ENCODE measurements at regions not wholly inside any gene's neighbourhood (a gene's known extent, or its start where the extent isn't known, plus 50 kb on each side); places are given as distances from the start of the nearest gene placed in this dataset.

DNA sequence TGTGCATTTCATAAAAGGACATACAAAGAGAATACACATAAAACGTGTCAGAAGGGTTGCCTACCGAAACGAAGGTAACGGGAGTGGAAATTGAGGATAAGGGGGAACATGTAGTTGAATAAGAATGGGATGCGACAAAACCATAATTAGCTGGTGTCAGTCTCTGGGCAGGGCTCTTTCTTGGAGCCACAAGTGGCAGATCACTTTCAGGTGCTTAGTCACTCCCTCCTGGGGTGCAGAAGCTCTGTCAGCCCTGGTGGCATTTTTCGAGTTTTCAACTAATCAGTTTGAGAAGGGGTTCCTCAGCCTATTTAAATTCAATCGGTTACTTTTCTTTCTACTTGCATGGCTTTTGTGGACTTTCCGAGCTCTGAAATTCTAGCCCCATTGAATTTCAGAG is 133.9 kb upstream of the IGSF21 start:
- no peaks in the 10 kb centered on the region for H3K36me3 Mint-ChIP-seq
- H3K4me1 Mint-ChIP-seq: no peaks in the 10 kb centered on the region
- peaks cover 64% of the 10 kb centered on the region for H3K27me3 Mint-ChIP-seq (ENCODE audit: low read depth)
- TF ChIP-seq, protein P1, sequence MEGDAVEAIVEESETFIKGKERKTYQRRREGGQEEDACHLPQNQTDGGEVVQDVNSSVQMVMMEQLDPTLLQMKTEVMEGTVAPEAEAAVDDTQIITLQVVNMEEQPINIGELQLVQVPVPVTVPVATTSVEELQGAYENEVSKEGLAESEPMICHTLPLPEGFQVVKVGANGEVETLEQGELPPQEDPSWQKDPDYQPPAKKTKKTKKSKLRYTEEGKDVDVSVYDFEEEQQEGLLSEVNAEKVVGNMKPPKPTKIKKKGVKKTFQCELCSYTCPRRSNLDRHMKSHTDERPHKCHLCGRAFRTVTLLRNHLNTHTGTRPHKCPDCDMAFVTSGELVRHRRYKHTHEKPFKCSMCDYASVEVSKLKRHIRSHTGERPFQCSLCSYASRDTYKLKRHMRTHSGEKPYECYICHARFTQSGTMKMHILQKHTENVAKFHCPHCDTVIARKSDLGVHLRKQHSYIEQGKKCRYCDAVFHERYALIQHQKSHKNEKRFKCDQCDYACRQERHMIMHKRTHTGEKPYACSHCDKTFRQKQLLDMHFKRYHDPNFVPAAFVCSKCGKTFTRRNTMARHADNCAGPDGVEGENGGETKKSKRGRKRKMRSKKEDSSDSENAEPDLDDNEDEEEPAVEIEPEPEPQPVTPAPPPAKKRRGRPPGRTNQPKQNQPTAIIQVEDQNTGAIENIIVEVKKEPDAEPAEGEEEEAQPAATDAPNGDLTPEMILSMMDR (IDR thresholded peaks at IDR 0.05; ENCODE audit: unreplicated experiment): no peak
- H3K4me3 Mint-ChIP-seq: no peak overlapping the region
- DNase-seq (ENCODE audit: low spot score in 2 of 2, unreplicated experiment in 2 of 2): no peak
- H3K27ac Mint-ChIP-seq: no peak overlapping the region
- H3K9me3 Mint-ChIP-seq: no peaks in the 10 kb centered on the region

DNA sequence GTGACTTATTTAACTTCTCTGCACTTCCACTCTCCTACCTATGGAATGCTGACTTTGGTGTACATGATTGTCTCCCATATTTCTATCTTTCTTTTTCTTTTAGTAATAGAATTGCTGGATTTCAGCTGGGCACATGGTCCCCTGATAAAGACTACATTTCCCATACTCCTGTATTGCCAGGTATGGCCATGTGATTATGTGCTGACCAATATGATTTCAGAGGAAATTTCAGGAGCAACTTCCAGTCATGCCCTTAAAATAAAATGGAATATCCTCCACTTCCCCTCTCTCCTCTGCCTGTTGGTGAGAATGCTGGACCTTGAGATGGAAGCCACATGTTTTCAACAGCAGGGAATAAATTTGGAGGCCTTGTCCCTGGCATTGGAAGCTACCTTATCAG is 130.7 kb upstream of the IGSF21 start:
- no peak for DNase-seq (ENCODE audit: low spot score in 2 of 2, unreplicated experiment in 2 of 2)
- no peak overlapping the region for H3K4me3 Mint-ChIP-seq
- H3K4me1 Mint-ChIP-seq: no peaks in the 10 kb centered on the region
- no peaks in the 10 kb centered on the region for H3K36me3 Mint-ChIP-seq
- TF ChIP-seq, protein P1 (IDR thresholded peaks at IDR 0.05; ENCODE audit: unreplicated experiment): no peak
- H3K9me3 Mint-ChIP-seq: no peaks in the 10 kb centered on the region
- H3K27ac Mint-ChIP-seq: no peak overlapping the region
- H3K27me3 Mint-ChIP-seq (ENCODE audit: low read depth): peaks cover 60% of the 10 kb centered on the region

DNA sequence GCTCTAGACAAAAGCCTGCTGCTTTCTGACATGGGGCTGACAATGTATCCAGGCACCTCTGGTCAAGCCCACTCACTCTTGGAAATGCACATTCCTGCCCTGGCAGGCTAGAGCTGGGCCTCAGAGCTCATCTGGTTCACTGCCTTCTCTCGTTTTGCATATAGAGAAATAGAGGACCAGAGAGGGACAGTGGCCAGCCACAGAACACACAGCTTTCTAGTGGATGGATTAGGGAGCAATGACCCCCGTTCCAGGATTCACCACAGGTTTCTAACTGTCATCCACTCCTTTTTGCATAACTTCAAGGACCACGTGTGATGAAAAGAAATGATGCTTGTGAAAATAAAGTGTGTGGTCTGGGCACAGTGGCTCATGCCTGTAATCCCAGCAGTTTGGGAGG is 129.6 kb upstream of the IGSF21 start:
- no peaks in the 10 kb centered on the region for H3K9me3 Mint-ChIP-seq
- no peak overlapping the region for H3K27ac Mint-ChIP-seq
- DNase-seq (ENCODE audit: low spot score in 2 of 2, unreplicated experiment in 2 of 2): no peak
- TF ChIP-seq, protein P1 (IDR thresholded peaks at IDR 0.05; ENCODE audit: unreplicated experiment): no peak
- peaks cover 55% of the 10 kb centered on the region for H3K27me3 Mint-ChIP-seq (ENCODE audit: low read depth)
- no peaks in the 10 kb centered on the region for H3K36me3 Mint-ChIP-seq
- no peaks in the 10 kb centered on the region for H3K4me1 Mint-ChIP-seq
- H3K4me3 Mint-ChIP-seq: no peak overlapping the region

DNA sequence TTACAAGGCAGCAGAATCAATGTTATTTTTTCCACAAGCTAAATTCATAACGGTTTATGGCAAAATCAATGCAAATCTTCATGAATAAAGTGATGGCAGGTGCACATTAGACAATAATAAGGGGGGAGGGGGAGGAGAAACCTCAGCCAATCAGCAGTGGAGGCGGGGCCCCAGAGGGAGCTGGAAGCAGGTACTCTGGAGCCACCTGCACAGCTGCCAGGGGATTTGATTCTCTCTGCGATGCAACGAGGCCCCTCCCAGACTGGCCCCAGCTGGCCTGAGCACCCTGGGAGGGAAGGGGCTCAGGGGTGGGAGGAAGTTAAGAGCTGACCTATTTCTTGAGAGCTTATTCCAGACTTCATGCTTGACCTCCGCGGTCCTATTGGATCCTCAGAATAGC is 127.8 kb upstream of the IGSF21 start:
- H3K27me3 Mint-ChIP-seq (ENCODE audit: low read depth): peaks cover 40% of the 10 kb centered on the region
- no peaks in the 10 kb centered on the region for H3K36me3 Mint-ChIP-seq
- no peak overlapping the region for H3K4me3 Mint-ChIP-seq
- H3K27ac Mint-ChIP-seq: no peak overlapping the region
- H3K9me3 Mint-ChIP-seq: no peaks in the 10 kb centered on the region
- no peak for DNase-seq (ENCODE audit: low spot score in 2 of 2, unreplicated experiment in 2 of 2)
- H3K4me1 Mint-ChIP-seq: no peaks in the 10 kb centered on the region
- TF ChIP-seq, protein P1 (IDR thresholded peaks at IDR 0.05; ENCODE audit: unreplicated experiment): no peak

DNA sequence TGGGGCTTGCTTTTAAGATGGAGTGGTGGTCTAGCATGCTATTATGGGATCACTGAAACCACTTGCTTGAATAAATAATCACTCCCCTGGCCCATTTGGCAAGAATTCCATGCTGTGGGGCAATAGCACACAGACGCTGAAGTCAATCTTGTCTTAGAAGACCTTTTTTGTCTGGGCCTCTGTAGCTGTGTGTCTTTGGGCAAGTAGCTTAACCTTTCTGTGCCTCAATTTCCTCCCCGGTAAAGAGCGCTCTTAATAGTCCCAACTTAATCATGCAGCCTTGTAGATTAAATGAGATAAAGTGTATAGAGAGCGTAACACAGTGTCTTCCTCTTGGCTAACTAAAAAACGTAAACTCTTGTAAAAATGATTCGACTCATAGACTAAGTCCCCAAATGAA is 125.4 kb upstream of the IGSF21 start:
- TF ChIP-seq, protein P1 (IDR thresholded peaks at IDR 0.05; ENCODE audit: unreplicated experiment): no peak
- Mint-ChIP-seq H3K4me1 (no peaks in the 10 kb centered on the region), H3K9me3 (no peaks in the 10 kb centered on the region), H3K36me3 (no peaks in the 10 kb centered on the region), H3K4me3 (no peak overlapping the region), H3K27me3 (ENCODE audit: low read depth) (peaks cover 30% of the 10 kb centered on the region), H3K27ac (no peak overlapping the region)
- no peak for DNase-seq (ENCODE audit: low spot score in 2 of 2, unreplicated experiment in 2 of 2)

DNA sequence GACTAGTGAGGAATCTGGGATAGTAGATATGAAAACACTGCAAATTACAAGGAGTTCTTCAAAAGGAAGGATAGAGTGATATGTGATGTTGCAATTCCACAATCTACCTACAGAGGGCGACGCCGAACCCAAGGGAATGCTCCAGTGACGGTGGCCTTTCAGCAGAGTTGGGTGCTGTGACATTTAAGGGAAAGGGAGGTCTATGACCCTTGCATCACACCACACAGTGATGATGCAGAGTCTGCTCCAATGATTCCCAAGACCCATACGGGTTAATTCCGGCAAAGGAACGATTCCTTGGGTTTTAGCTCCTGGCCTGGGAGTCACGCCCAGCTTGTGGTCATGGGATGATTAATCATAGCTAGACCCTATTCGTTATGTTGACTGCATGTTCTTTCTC is 123.0 kb upstream of the IGSF21 start:
- H3K27ac Mint-ChIP-seq: no peak overlapping the region
- H3K4me1 Mint-ChIP-seq: no peaks in the 10 kb centered on the region
- H3K36me3 Mint-ChIP-seq: no peaks in the 10 kb centered on the region
- peaks cover 35% of the 10 kb centered on the region for H3K27me3 Mint-ChIP-seq (ENCODE audit: low read depth)
- DNase-seq (ENCODE audit: low spot score in 2 of 2, unreplicated experiment in 2 of 2): no peak
- H3K4me3 Mint-ChIP-seq: no peak overlapping the region
- no peaks in the 10 kb centered on the region for H3K9me3 Mint-ChIP-seq
- TF ChIP-seq, protein P1 (IDR thresholded peaks at IDR 0.05; ENCODE audit: unreplicated experiment): peak; percentile 70

All from mesothelial cell of epicardium (in vitro differentiated cells).